Activated CD4-positive, alpha-beta T cell treated with anti-CD3 and anti-CD28 coated beads, Interleukin-2, amount 10 ng/mL, durations not matched to agents 7 days and 5 days (primary cell): ENCODE measurements at regions not wholly inside any gene's neighbourhood (a gene's known extent, or its start where the extent isn't known, plus 50 kb on each side); places are given as distances from the start of the nearest gene placed in this dataset.

Experiments
- CTCF ChIA-PET: fragments of 350-600 bp; sonication (Branson Sonifier 250); formaldehyde crosslinking; loops from one replicate; lab custom pipeline; 2021; ENCODE audit warnings: antibody characterized with exemption; lab: Charles Lee
- POLR2A ChIA-PET: fragments of 350-600 bp; sonication (Branson Sonifier 250); formaldehyde crosslinking; loops from one replicate; lab custom pipeline; 2021; ENCODE audit warnings: antibody characterized with exemption; lab: Charles Lee
- DNase-seq: peaks from one replicate; pipeline ENCODE4 v3.0.0-alpha.2; 2020
- H3K27ac Mint-ChIP-seq: one replicate; pipeline ENCODE4 v1.8.0; 2021; ENCODE audit warnings: mild to moderate bottlenecking, moderate library complexity, mixed read lengths
- H3K27me3 Mint-ChIP-seq: one replicate; pipeline ENCODE4 v1.8.0; 2021; ENCODE audit warnings: mixed read lengths
- H3K36me3 Mint-ChIP-seq: one replicate; pipeline ENCODE4 v1.8.0; 2021; ENCODE audit warnings: low read depth, mixed read lengths
- H3K4me1 Mint-ChIP-seq: one replicate; pipeline ENCODE4 v1.8.0; 2021; ENCODE audit warnings: mixed read lengths
- H3K4me3 Mint-ChIP-seq: one replicate; pipeline ENCODE4 v1.8.0; 2021; ENCODE audit warnings: mild to moderate bottlenecking, moderate library complexity, mixed read lengths
- H3K9me3 Mint-ChIP-seq: one replicate; pipeline ENCODE4 v1.8.0; 2021; ENCODE audit warnings: mixed read lengths

GRCh38 chr12:24387381-24387780, 437.9 kb upstream of the SOX5 start:
- POLR2A ChIA-PET: no interaction called here
- H3K27me3 Mint-ChIP-seq: no peaks in the 10 kb centered on the region
- H3K27ac Mint-ChIP-seq: no peak overlapping the region

DNA sequence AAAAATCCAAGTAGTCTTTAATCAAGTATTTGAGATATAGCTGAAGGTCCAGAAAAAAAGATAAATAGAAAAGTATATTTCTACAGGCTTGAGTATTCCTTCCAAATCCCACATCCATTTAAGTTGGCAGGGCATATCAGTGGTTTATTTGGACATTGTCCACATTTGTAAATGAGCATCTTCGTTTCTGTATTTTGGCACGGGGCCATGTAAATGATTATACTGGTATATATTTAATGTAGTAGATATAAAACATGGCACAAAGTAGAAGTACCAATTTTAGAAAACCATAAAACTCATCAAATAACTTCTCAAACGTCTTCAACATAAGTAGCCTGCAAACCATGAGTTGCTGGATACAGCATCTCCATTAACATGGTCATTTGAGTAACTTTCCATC, 437.4 kb upstream of the SOX5 start:
- Mint-ChIP-seq H3K4me3 (no peak overlapping the region), H3K27me3 (no peaks in the 10 kb centered on the region), H3K27ac (no peak overlapping the region), H3K36me3 (no peaks in the 10 kb centered on the region), H3K9me3 (peaks cover 10% of the 10 kb centered on the region), H3K4me1 (no peaks in the 10 kb centered on the region)
- ChIA-PET CTCF (no interaction called here), POLR2A (no interaction called here)
- no peak for DNase-seq

More at GRCh38 chr12:24387381-24387780, 437.9 kb upstream of the SOX5 start:
- no peak for DNase-seq
- CTCF ChIA-PET: no interaction called here
- peaks cover 9% of the 10 kb centered on the region for H3K9me3 Mint-ChIP-seq
- no peaks in the 10 kb centered on the region for H3K4me1 Mint-ChIP-seq
- H3K36me3 Mint-ChIP-seq: no peaks in the 10 kb centered on the region
- H3K4me3 Mint-ChIP-seq: no peak overlapping the region

GRCh38 chr12:24381790-24382189, 432.3 kb upstream of the SOX5 start:
- Mint-ChIP-seq H3K9me3 (peaks cover 11% of the 10 kb centered on the region), H3K27ac (no peak overlapping the region), H3K4me3 (no peak overlapping the region), H3K4me1 (no peaks in the 10 kb centered on the region), H3K27me3 (no peaks in the 10 kb centered on the region), H3K36me3 (no peaks in the 10 kb centered on the region)
- no peak for DNase-seq
- CTCF ChIA-PET: no interaction called here
- POLR2A ChIA-PET: no interaction called here

- Mint-ChIP-seq H3K27me3 (no peaks in the 10 kb centered on the region), H3K27ac (no peak overlapping the region), H3K36me3 (no peaks in the 10 kb centered on the region), H3K4me3 (no peak overlapping the region), H3K9me3 (peaks cover 16% of the 10 kb centered on the region), H3K4me1 (no peaks in the 10 kb centered on the region)
- POLR2A ChIA-PET: no interaction called here
- CTCF ChIA-PET: no interaction called here
- no peak for DNase-seq
Observed at GRCh38 chr12:24379861-24380521, 430.5 kb upstream of the SOX5 start.

GRCh38 chr12:24379433-24379832, 430.0 kb upstream of the SOX5 start:
- Mint-ChIP-seq H3K4me1 (no peaks in the 10 kb centered on the region), H3K27ac (no peak overlapping the region), H3K9me3 (peaks cover 16% of the 10 kb centered on the region), H3K36me3 (no peaks in the 10 kb centered on the region), H3K27me3 (no peaks in the 10 kb centered on the region), H3K4me3 (no peak overlapping the region)
- ChIA-PET CTCF (no interaction called here), POLR2A (no interaction called here)
- no peak for DNase-seq

GRCh38 chr12:24378548-24379407, 429.3 kb upstream of the SOX5 start:
- DNase-seq: no peak
- H3K4me1 Mint-ChIP-seq: no peaks in the 10 kb centered on the region
- no peak overlapping the region for H3K4me3 Mint-ChIP-seq
- ChIA-PET CTCF (no interaction called here), POLR2A (no interaction called here)
- H3K27ac Mint-ChIP-seq: no peak overlapping the region
- H3K36me3 Mint-ChIP-seq: no peaks in the 10 kb centered on the region
- peaks cover 16% of the 10 kb centered on the region for H3K9me3 Mint-ChIP-seq
- H3K27me3 Mint-ChIP-seq: no peaks in the 10 kb centered on the region

- Mint-ChIP-seq H3K27me3 (no peaks in the 10 kb centered on the region), H3K27ac (no peak overlapping the region), H3K4me1 (no peaks in the 10 kb centered on the region), H3K36me3 (no peaks in the 10 kb centered on the region), H3K9me3 (peaks cover 5% of the 10 kb centered on the region), H3K4me3 (no peak overlapping the region)
- ChIA-PET POLR2A (no interaction called here), CTCF (no interaction called here)
- no peak for DNase-seq
Observed at GRCh38 chr12:24374452-24374851, 425.0 kb upstream of the SOX5 start.

DNA sequence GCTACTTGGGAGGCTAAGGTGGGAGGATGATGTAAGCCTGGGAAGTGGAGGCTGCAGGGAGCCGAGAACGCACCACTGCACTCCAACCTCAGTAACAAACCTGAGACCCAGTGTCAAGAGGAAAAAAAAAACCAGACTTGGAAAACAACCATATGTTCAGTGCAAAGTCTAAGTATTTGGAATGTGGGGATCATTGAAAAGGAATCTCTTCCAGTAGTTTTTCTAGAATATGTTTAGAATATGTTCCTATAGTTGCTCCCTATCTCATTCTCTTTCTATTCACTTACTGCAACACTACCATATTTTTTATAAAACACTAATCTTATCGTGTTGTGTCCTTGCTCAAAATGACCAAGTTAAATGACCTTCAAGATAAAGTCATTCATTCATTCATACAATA, 423.5 kb upstream of the SOX5 start:
- DNase-seq: no peak
- Mint-ChIP-seq H3K27ac (no peak overlapping the region), H3K4me3 (no peak overlapping the region), H3K4me1 (no peaks in the 10 kb centered on the region), H3K9me3 (peaks cover 5% of the 10 kb centered on the region), H3K36me3 (no peaks in the 10 kb centered on the region), H3K27me3 (no peaks in the 10 kb centered on the region)
- CTCF ChIA-PET: no interaction called here
- POLR2A ChIA-PET: no interaction called here

DNA sequence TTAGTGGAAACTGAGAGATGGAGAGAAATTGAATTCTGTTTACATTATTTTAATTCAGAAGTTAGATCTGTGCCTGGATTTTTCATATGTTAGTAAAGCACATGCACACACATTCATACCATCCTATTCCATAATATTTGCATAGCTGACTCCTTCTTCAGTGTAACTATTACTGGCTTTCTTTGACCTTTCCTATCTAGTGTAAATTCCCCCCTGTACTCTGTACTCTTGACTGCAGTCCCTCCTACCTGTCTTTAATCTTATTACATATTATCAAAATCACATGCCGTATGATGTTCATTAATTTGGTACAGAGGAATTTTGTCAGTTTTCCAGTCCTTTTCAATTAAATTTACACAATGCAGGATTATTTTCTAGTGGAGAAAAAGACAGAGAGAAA, 417.0 kb upstream of the SOX5 start:
- H3K27me3 Mint-ChIP-seq: no peaks in the 10 kb centered on the region
- no peaks in the 10 kb centered on the region for H3K9me3 Mint-ChIP-seq
- H3K4me3 Mint-ChIP-seq: no peak overlapping the region
- CTCF ChIA-PET: no interaction called here
- no peak overlapping the region for H3K27ac Mint-ChIP-seq
- POLR2A ChIA-PET: no interaction called here
- no peaks in the 10 kb centered on the region for H3K4me1 Mint-ChIP-seq
- no peak for DNase-seq
- no peaks in the 10 kb centered on the region for H3K36me3 Mint-ChIP-seq

DNA sequence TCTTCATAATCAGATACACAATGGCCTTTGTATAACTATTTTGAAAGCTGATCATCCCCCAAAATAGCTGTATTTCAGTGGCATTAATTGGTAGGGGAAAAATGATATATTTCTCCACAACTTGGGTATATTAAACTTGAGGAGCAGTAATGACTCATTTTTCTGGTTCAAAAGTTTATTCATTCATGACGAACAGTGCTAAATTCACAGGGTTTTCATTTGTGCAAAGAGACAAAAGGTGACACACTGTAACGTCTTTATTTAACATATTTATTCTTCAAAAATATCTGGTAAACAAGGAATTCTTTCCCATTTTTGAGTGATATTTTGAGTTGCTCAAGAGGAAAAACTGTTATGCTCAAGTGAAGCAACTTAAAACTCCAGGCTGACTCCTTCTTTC, 415.5 kb upstream of the SOX5 start:
- DNase-seq: no peak
- H3K4me1 Mint-ChIP-seq: no peaks in the 10 kb centered on the region
- no peaks in the 10 kb centered on the region for H3K9me3 Mint-ChIP-seq
- H3K27ac Mint-ChIP-seq: no peak overlapping the region
- POLR2A ChIA-PET: no interaction called here
- CTCF ChIA-PET: no interaction called here
- H3K36me3 Mint-ChIP-seq: no peaks in the 10 kb centered on the region
- H3K4me3 Mint-ChIP-seq: no peak overlapping the region
- H3K27me3 Mint-ChIP-seq: no peaks in the 10 kb centered on the region

GRCh38 chr12:24363177-24363754, 413.8 kb upstream of the SOX5 start:
- Mint-ChIP-seq H3K9me3 (no peaks in the 10 kb centered on the region), H3K4me3 (no peak overlapping the region), H3K36me3 (no peaks in the 10 kb centered on the region), H3K27ac (no peak overlapping the region), H3K27me3 (no peaks in the 10 kb centered on the region), H3K4me1 (no peaks in the 10 kb centered on the region)
- CTCF ChIA-PET: interaction anchor here (1.2 kb wide), 1 partner anchor 8 kb away, joined by 3 read pairs; no protein-coding TSS in a partner anchor
- POLR2A ChIA-PET: no interaction called here
- no peak for DNase-seq

GRCh38 chr12:24361877-24362580, 412.6 kb upstream of the SOX5 start:
- DNase-seq: no peak
- POLR2A ChIA-PET: no interaction called here
- H3K9me3 Mint-ChIP-seq: no peaks in the 10 kb centered on the region
- no peaks in the 10 kb centered on the region for H3K27me3 Mint-ChIP-seq
- no peak overlapping the region for H3K27ac Mint-ChIP-seq
- no peaks in the 10 kb centered on the region for H3K4me1 Mint-ChIP-seq
- CTCF ChIA-PET: interaction anchor here (1.2 kb wide), 1 partner anchor 9 kb away, joined by 3 read pairs; no protein-coding TSS in a partner anchor
- H3K4me3 Mint-ChIP-seq: no peak overlapping the region
- no peaks in the 10 kb centered on the region for H3K36me3 Mint-ChIP-seq

DNA sequence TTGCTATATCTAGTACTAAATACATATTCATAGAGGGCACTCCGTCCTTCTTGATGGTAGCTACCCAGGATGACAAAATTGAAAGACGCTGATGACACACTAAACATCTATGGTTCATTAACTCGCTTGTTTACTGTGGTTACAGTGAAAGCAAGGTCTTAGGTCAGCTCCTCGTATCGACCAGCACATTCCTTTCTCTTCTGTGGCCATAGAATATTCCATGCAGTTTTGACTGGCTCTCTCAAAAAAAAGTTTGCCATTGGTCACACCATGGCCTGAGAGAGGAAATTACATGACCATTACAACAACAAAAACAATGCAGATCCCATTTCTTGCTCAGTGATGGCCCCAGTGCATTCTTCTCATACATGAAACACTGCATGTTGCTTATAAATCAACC, 411.4 kb upstream of the SOX5 start:
- Mint-ChIP-seq H3K36me3 (no peaks in the 10 kb centered on the region), H3K4me3 (no peak overlapping the region), H3K9me3 (no peaks in the 10 kb centered on the region), H3K27me3 (no peaks in the 10 kb centered on the region), H3K27ac (no peak overlapping the region), H3K4me1 (no peaks in the 10 kb centered on the region)
- ChIA-PET POLR2A (no interaction called here), CTCF (no interaction called here)
- no peak for DNase-seq
